T-helper 1 cell treated with Interleukin-12 subunit alpha and Interleukin-12 subunit beta and Interleukin-4 antibody, amounts not matched to agents 30 μg/mL and 1 μg/mL, for 36 hours (primary cell): ENCODE measurements at regions not wholly inside any gene's neighbourhood (a gene's known extent, or its start where the extent isn't known, plus 50 kb on each side); places are given as distances from the start of the nearest gene placed in this dataset.
"Not testable (repeated sequence)": the region's sequence is repeated elsewhere in the genome, so short reads cannot be mapped to it uniquely, and the experiment has no call there.

Experiments used
- H3K27ac Mint-ChIP-seq: one replicate; pipeline ENCODE4 v1.8.0; 2021; ENCODE audit warnings: mild to moderate bottlenecking, mixed read lengths
- H3K27me3 Mint-ChIP-seq: one replicate; pipeline ENCODE4 v1.8.0; 2021; ENCODE audit warnings: low read depth, mixed read lengths
- H3K36me3 Mint-ChIP-seq: one replicate; pipeline ENCODE4 v1.8.0; 2021; ENCODE audit warnings: low read depth, mixed read lengths
- H3K4me1 Mint-ChIP-seq: one replicate; pipeline ENCODE4 v1.8.0; 2021; ENCODE audit warnings: low read depth, mixed read lengths
- H3K4me3 Mint-ChIP-seq: one replicate; pipeline ENCODE4 v1.8.0; 2021; ENCODE audit warnings: mild to moderate bottlenecking, moderate library complexity, mixed read lengths
- H3K9me3 Mint-ChIP-seq: one replicate; pipeline ENCODE4 v1.8.0; 2021; ENCODE audit warnings: mixed read lengths

- Mint-ChIP-seq H3K27ac (no peak overlapping the region), H3K4me3 (no peak overlapping the region), H3K36me3 (no peaks in the 10 kb centered on the region), H3K4me1 (no peaks in the 10 kb centered on the region), H3K27me3 (no peaks in the 10 kb centered on the region), H3K9me3 (no peaks in the 10 kb centered on the region)
Measured at GRCh38 chr6:169130113-169130512, 123.5 kb downstream of the THBS2 start.

DNA sequence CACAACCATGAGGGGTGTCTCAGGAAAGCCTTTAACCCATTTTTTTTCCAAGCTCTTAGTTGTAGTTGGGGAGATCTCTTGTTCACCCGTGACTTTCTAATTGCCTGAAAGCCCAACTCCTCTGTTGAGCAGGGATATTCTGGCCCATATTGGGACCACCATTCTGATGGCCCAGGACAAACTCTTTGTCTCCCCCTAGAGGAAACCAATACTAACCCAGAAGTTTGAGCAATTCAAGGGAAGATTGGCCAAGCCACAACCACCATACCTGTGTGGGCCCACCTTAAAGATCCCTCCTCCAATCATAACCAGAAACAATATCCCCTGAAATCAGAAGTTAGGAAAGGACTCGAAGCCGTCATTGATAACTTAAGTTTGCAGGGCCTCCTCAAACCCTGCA, 132.6 kb downstream of the THBS2 start:
- Mint-ChIP-seq H3K4me3 (no peak overlapping the region), H3K9me3 (no peaks in the 10 kb centered on the region), H3K27ac (no peak overlapping the region)

DNA sequence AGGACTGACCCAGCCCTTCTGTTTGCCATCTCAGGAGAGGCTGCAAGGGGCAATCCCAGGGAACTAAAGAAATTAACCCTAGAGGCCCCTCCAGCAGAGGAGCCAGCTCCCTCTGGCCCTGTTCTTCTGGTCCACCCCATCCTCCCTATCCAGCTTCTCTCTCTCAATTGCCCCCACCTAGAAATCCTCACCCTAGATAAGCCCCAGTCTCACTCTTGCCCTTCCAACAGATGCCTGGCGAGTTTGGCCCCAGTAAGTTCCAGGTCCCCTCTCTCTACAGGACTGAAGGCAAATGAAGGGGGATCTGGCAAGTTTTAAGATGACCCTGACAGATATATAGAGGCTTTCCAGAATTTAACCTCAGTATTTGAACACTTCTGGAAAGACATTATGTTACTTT, 134.0 kb downstream of the THBS2 start:
- Mint-ChIP-seq H3K36me3 (no peaks in the 10 kb centered on the region), H3K4me1 (no peaks in the 10 kb centered on the region), H3K4me3 (no peak overlapping the region), H3K9me3 (no peaks in the 10 kb centered on the region), H3K27me3 (no peaks in the 10 kb centered on the region), H3K27ac (no peak overlapping the region)

More for the DNA sequence above, 132.6 kb downstream of the THBS2 start:
- Mint-ChIP-seq H3K27me3 (no peaks in the 10 kb centered on the region), H3K36me3 (no peaks in the 10 kb centered on the region), H3K4me1 (no peaks in the 10 kb centered on the region)

DNA sequence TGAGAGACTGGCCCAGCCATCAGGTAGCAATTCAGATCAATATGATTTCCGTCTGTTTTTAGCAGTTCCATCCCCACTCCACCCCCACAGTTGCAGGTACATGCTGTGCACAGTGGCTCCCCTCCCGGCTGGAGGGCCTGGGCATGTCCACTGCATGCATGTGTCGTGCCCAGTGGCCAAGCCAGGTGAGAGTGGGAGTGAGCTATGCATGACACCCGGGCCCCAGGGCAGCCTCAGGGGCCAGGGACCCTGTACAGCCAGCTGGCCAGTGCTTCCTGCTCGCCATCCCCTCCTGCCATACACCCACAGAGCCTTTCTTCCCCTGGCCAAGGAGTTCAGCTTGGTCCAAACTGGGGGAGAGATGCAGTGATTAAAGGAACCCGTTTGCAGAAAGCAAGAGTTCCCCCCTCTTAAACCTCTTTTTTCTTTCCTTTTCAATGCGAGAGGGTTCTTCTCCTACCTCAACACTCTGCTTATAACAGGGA, 135.3 kb downstream of the THBS2 start:
- Mint-ChIP-seq H3K4me1 (no peaks in the 10 kb centered on the region), H3K4me3 (no peak overlapping the region), H3K27me3 (no peaks in the 10 kb centered on the region), H3K9me3 (no peaks in the 10 kb centered on the region), H3K36me3 (no peaks in the 10 kb centered on the region), H3K27ac (no peak overlapping the region)

DNA sequence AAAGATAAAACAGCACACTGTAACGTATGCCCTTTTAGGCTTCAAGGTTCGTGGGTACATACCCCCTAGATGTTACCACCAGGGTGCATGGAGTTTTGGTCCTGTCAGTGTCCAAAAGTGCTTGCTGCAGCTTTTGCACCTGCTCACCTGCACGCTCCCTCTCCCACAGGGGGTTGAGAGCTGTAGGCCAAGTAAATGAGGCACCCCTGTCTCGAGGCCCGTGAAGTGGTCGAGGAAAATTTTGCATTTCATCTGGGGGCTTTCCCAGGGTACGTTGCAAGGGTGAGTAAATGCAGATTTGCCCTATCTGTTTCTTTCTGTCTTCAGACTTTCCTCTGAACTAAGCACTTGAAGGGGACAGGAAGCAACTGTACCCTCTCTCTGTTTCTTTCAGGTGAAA, 136.0 kb downstream of the THBS2 start:
- no peaks in the 10 kb centered on the region for H3K4me1 Mint-ChIP-seq

DNA sequence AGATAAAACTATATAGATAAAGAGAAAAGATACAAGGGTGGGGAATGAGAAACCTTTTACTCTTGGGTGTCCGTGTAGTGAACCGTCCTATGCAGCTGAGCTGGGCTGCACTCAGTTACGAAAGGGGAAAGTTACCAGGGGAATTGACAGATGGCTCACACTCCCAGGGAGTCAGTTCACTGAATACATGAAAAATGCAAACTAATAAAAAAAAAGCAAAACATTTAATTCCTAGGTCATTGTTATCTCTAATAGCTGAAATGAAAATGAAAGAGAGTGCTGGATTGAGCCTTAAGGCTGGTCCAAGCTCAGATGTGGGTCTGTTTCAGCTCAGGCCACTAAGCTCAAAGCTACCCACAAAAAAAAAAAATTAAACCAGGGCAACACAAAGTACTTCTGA, 138.0 kb downstream of the THBS2 start:
- Mint-ChIP-seq H3K4me1 (no peaks in the 10 kb centered on the region), H3K27ac (no peak overlapping the region), H3K27me3 (no peaks in the 10 kb centered on the region), H3K9me3 (no peaks in the 10 kb centered on the region), H3K36me3 (no peaks in the 10 kb centered on the region), H3K4me3 (no peak overlapping the region)

More for the DNA sequence above, 136.0 kb downstream of the THBS2 start:
- no peaks in the 10 kb centered on the region for H3K36me3 Mint-ChIP-seq
- no peaks in the 10 kb centered on the region for H3K9me3 Mint-ChIP-seq
- H3K27ac Mint-ChIP-seq, result no peak overlapping the region
- H3K27me3 Mint-ChIP-seq, result no peaks in the 10 kb centered on the region
- H3K4me3 Mint-ChIP-seq, result no peak overlapping the region

- not testable (repeated sequence) for H3K4me3 Mint-ChIP-seq, H3K4me1 Mint-ChIP-seq, H3K9me3 Mint-ChIP-seq, H3K27ac Mint-ChIP-seq, H3K36me3 Mint-ChIP-seq, H3K27me3 Mint-ChIP-seq
Measured at GRCh38 chr6:169114632-169115031, 139.0 kb downstream of the THBS2 start.

DNA sequence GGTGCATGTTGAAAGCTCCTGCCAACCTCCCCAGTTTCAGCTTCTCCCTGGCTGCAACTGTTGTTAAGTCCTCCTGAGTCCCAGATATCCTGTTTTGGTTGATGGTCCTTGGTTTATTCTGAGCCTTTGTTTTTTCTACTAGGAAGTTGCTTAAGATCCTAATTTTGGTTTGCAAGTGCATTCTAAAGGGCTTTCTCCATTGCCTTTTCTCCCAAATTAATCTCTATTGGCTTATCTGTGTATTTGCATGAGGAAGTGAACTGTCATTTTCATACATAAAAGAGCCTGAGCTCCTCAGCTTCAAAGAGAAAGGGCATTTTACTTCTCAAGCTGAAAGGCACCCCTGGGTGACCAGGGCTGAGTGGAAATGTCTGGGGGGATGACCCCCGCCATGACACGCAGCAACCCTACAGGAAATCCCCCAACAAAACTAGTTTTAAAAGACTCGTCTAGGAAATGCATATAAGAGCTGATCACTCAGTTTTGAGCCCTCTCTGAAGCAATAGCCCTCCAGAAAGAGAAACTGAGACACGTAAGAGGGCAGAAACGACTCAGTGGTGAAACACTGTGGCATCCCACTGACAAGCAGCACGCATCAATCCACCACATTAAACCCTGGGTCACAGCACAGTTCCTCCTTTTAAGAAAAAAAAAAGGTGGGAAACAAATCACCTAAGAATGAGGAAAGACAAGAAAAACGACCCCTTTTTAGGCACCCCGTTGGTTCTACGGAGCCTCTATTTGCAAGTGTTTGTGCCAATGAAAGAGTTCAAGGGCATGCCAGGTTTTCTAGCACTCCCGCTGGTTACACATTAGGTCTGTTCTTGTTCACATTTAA, 140.9 kb downstream of the THBS2 start:
- no peaks in the 10 kb centered on the region for H3K36me3 Mint-ChIP-seq
- H3K27ac Mint-ChIP-seq, result no peak overlapping the region
- no peak overlapping the region for H3K4me3 Mint-ChIP-seq
- H3K27me3 Mint-ChIP-seq, result no peaks in the 10 kb centered on the region
- no peaks in the 10 kb centered on the region for H3K9me3 Mint-ChIP-seq
- H3K4me1 Mint-ChIP-seq, result no peaks in the 10 kb centered on the region

- H3K36me3 Mint-ChIP-seq, result no peaks in the 10 kb centered on the region
- no peaks in the 10 kb centered on the region for H3K27me3 Mint-ChIP-seq
- no peaks in the 10 kb centered on the region for H3K4me1 Mint-ChIP-seq
- H3K9me3 Mint-ChIP-seq, result no peaks in the 10 kb centered on the region
- no peak overlapping the region for H3K27ac Mint-ChIP-seq
- no peak overlapping the region for H3K4me3 Mint-ChIP-seq
Measured at GRCh38 chr6:169111203-169111602, 142.4 kb downstream of the THBS2 start.

DNA sequence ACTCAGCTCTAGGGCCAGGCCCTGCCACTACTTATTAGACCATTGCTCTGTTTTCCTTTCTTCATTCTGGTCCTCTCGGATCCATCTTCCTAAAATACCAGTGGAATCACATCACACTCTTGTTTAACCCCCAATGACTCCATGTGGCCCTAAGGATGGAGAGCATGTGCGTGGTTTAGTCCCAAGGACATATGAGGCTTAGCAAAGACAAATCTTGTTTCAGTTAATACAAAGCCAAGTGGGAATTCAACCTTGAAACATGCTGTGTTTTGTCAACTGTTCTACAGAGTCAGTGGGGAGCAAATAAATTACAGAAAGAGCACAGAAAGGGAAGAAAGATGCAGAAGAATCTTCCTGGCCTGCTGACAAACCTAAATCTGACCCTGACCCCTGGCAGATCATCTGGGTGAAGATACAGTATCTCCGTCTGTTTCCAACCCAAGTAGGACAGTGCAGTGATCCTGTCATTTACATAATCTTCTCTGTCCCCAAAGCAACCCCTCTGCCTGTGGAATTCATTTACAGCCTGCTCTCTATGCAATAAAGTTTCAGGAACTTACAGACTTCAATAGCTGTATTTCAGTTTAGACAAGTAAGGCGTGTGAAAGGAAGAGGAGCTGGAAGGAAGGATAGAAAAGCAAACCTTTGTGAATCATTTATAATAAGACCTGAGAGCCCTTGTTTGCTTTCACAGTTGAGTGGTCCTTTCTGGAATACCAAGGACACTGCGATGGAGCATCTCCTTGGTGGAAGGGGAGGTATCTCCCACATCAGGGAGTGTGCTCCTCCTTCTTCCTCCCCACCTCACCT, 144.0 kb downstream of the THBS2 start:
- H3K4me3 Mint-ChIP-seq, result no peak overlapping the region
- no peaks in the 10 kb centered on the region for H3K27me3 Mint-ChIP-seq
- no peaks in the 10 kb centered on the region for H3K36me3 Mint-ChIP-seq
- H3K27ac Mint-ChIP-seq, result no peak overlapping the region
- no peaks in the 10 kb centered on the region for H3K9me3 Mint-ChIP-seq
- no peaks in the 10 kb centered on the region for H3K4me1 Mint-ChIP-seq

DNA sequence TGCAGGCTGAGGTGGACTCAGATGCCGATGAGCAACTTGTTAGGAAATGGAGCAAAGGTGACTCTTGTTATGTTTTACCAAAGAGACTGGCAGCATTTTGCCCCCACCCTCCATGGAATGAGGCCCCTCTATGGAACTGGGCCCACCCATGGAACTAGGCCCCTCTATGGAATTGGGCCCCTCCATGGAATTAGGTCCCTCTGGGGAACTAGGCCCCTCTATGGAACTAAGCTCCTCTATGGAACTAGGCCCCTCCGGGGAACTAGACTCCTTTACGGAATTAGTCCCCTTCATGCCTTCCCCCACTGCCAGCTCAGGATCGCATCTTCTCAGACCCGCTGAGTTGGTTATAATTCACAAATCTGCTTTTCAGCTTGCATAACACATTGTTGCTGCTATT, 144.9 kb downstream of the THBS2 start:
- Mint-ChIP-seq H3K36me3 (no peaks in the 10 kb centered on the region), H3K9me3 (no peaks in the 10 kb centered on the region), H3K27ac (no peak overlapping the region), H3K4me1 (no peaks in the 10 kb centered on the region), H3K4me3 (no peak overlapping the region), H3K27me3 (no peaks in the 10 kb centered on the region)

GRCh38 chr6:169106176-169106575, 147.5 kb downstream of the THBS2 start:
- Mint-ChIP-seq H3K36me3 (no peaks in the 10 kb centered on the region), H3K27ac (no peak overlapping the region), H3K9me3 (peaks cover 3% of the 10 kb centered on the region), H3K27me3 (peaks cover 4% of the 10 kb centered on the region), H3K4me1 (no peaks in the 10 kb centered on the region), H3K4me3 (no peak overlapping the region)

DNA sequence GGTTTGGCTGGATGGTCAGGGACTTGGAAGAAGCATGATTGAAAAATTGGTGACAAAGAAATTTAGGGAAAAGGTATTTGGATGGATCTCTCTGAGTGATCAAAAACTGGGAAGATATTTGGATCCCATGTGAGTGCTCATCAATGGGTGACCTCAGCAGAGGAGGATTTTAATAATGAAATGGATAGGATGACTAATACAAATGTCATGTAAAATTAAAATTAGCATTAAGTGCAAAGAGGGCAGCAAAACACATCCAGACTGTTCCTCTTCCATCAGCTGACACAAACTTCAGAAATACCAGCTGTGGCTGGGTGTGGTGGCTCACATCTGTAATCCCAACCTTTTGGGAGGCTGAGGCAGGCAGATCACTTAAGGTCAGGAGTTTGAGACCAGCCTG, 151.7 kb downstream of the THBS2 start:
- H3K36me3 Mint-ChIP-seq, result no peaks in the 10 kb centered on the region
- H3K27ac Mint-ChIP-seq, result no peak overlapping the region
- no peaks in the 10 kb centered on the region for H3K4me1 Mint-ChIP-seq
- no peak overlapping the region for H3K4me3 Mint-ChIP-seq
- H3K9me3 Mint-ChIP-seq, result peaks cover 3% of the 10 kb centered on the region
- peaks cover 4% of the 10 kb centered on the region for H3K27me3 Mint-ChIP-seq

DNA sequence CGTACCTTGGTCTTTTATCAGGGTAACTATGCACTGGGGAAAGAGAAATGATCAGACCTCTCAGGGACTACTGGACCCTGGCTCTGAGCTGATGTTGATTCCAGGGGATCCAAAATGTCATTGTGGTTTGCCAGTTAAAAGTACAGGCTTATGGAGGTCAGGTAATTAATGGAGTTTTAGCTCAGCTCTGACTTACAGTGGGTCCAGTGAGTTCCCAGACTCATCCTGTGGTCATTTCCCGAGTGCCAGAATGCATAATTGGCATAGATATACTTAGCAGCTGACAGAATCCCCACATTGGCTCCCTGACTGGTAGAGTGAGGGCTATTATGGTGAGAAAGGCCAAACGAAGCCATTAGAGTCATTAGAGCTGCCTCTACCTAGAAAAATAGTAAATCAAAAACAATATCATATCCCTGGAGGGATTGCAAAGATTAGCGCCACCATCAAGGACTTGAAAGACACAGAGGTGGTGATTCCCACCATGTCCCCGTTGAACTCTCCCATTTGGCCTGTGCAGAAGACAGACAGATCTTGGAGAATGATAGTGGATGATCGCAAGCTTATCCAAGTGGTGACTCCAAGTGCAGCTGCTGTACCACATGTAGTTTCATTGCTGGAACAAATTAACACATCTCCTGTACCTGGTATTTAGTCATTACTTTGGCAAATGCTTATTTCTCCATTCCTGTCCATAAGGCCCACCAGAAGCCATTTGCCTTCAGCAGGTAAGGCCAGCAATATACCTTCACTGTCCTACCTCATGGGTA, 152.4 kb downstream of the THBS2 start:
- H3K4me3 Mint-ChIP-seq, result no peak overlapping the region
- H3K4me1 Mint-ChIP-seq, result no peaks in the 10 kb centered on the region
- no peak overlapping the region for H3K27ac Mint-ChIP-seq
- no peaks in the 10 kb centered on the region for H3K36me3 Mint-ChIP-seq
- H3K27me3 Mint-ChIP-seq, result peaks cover 4% of the 10 kb centered on the region
- H3K9me3 Mint-ChIP-seq, result peaks cover 3% of the 10 kb centered on the region
